ENCODE measurements at regions not wholly inside any gene's neighbourhood (a gene's known extent, or its start where the extent isn't known, plus 50 kb on each side); places are given as distances from the start of the nearest gene placed in this dataset.

- BruUV-seq (replicated peaks), result no TSS peak
- peaks cover 84% of the 10 kb centered on the region for H3K27me3 Mint-ChIP-seq (ENCODE audit: insufficient read depth, unreplicated experiment)
- no peak overlapping the region for H3K4me3 Mint-ChIP-seq (ENCODE audit: unreplicated experiment)
- ChIA-PET CTCF (interaction anchor here (0.6 kb wide), 1 partner anchor 254 kb away, joined by 3 read pairs; no protein-coding TSS in a partner anchor), POLR2A (interaction anchor here (0.7 kb wide), 1 partner anchor 54 kb away, joined by 3 read pairs; no protein-coding TSS in a partner anchor)
- no peaks in the 10 kb centered on the region for H3K4me1 Mint-ChIP-seq (ENCODE audit: insufficient read depth, unreplicated experiment)
- H3K27ac Mint-ChIP-seq (ENCODE audit: low read depth, unreplicated experiment), result no peak overlapping the region
- intact Hi-C loops (cut with micrococcal nuclease), result no loop called here
- peaks cover 4% of the 10 kb centered on the region for H3K36me3 Mint-ChIP-seq (ENCODE audit: insufficient read depth, unreplicated experiment)
- H3K9me3 Mint-ChIP-seq (ENCODE audit: unreplicated experiment), result peaks cover 5% of the 10 kb centered on the region
- TF ChIP-seq CTCF (IDR thresholded peaks at IDR 0.05; ENCODE audit: unreplicated experiment), result no peak
- no peak for DNase-seq (ENCODE audit: unreplicated experiment)
These were observed 60.3 kb downstream of the AVPR1A start for GRCh38 chr12:63090716-63091115.

- DNase-seq (ENCODE audit: unreplicated experiment), result no peak
- Mint-ChIP-seq H3K4me3 (ENCODE audit: unreplicated experiment) (no peak overlapping the region), H3K36me3 (ENCODE audit: insufficient read depth, unreplicated experiment) (peaks cover 4% of the 10 kb centered on the region), H3K9me3 (ENCODE audit: unreplicated experiment) (peaks cover 5% of the 10 kb centered on the region), H3K4me1 (ENCODE audit: insufficient read depth, unreplicated experiment) (no peaks in the 10 kb centered on the region), H3K27ac (ENCODE audit: low read depth, unreplicated experiment) (no peak overlapping the region), H3K27me3 (ENCODE audit: insufficient read depth, unreplicated experiment) (peaks cover 45% of the 10 kb centered on the region)
- ChIA-PET CTCF (interaction anchor here (1.5 kb wide), 1 partner anchor 17 kb away, joined by 8 read pairs; no protein-coding TSS in a partner anchor), POLR2A (no interaction called here)
- intact Hi-C loops (cut with micrococcal nuclease), result no loop called here
- no peak for TF ChIP-seq CTCF (IDR thresholded peaks at IDR 0.05; ENCODE audit: unreplicated experiment)
- no TSS peak for BruUV-seq (replicated peaks)
These were observed 64.7 kb downstream of the AVPR1A start for GRCh38 chr12:63086149-63086915.

GRCh38 chr12:63085120-63085519, 65.9 kb downstream of the AVPR1A start:
- Mint-ChIP-seq H3K9me3 (ENCODE audit: unreplicated experiment) (peaks cover 5% of the 10 kb centered on the region), H3K4me3 (ENCODE audit: unreplicated experiment) (no peak overlapping the region), H3K27me3 (ENCODE audit: insufficient read depth, unreplicated experiment) (peaks cover 33% of the 10 kb centered on the region), H3K4me1 (ENCODE audit: insufficient read depth, unreplicated experiment) (no peaks in the 10 kb centered on the region), H3K36me3 (ENCODE audit: insufficient read depth, unreplicated experiment) (peaks cover 4% of the 10 kb centered on the region), H3K27ac (ENCODE audit: low read depth, unreplicated experiment) (no peak overlapping the region)
- BruUV-seq (replicated peaks), result no TSS peak
- no peak for TF ChIP-seq CTCF (IDR thresholded peaks at IDR 0.05; ENCODE audit: unreplicated experiment)
- POLR2A ChIA-PET, result no interaction called here
- CTCF ChIA-PET, result interaction anchor here (0.6 to 1.5 kb wide), 4 partner anchors 16 to 345 kb away, joined by 3 to 8 read pairs (median 5); no protein-coding TSS in a partner anchor
- no peak for DNase-seq (ENCODE audit: unreplicated experiment)
- intact Hi-C loops (cut with micrococcal nuclease), result no loop called here

GRCh38 chr12:63084501-63084900, 66.5 kb downstream of the AVPR1A start:
- Mint-ChIP-seq H3K4me3 (ENCODE audit: unreplicated experiment) (no peak overlapping the region), H3K27ac (ENCODE audit: low read depth, unreplicated experiment) (no peak overlapping the region), H3K36me3 (ENCODE audit: insufficient read depth, unreplicated experiment) (peaks cover 4% of the 10 kb centered on the region), H3K9me3 (ENCODE audit: unreplicated experiment) (peaks cover 5% of the 10 kb centered on the region), H3K4me1 (ENCODE audit: insufficient read depth, unreplicated experiment) (no peaks in the 10 kb centered on the region), H3K27me3 (ENCODE audit: insufficient read depth, unreplicated experiment) (peaks cover 27% of the 10 kb centered on the region)
- ChIA-PET POLR2A (no interaction called here), CTCF (interaction anchor here (0.7 to 1.4 kb wide), 2 partner anchors 15 to 19 kb away, joined by 3 to 7 read pairs; no protein-coding TSS in a partner anchor)
- BruUV-seq (replicated peaks), result no TSS peak
- no peak for DNase-seq (ENCODE audit: unreplicated experiment)
- no peak for TF ChIP-seq CTCF (IDR thresholded peaks at IDR 0.05; ENCODE audit: unreplicated experiment)
- intact Hi-C loops (cut with micrococcal nuclease), result no loop called here
